Lung (tissue), 11 donors: ENCODE measurements at regions not wholly inside any gene's neighbourhood (a gene's known extent, or its start where the extent isn't known, plus 50 kb on each side); places are given as distances from the start of the nearest gene placed in this dataset.

ENCODE experiments used
- ATAC-seq: fragments of 200-7000 bp; cut with Tn5 transposase; one replicate; pipeline ENCODE4 v1.9.1; 2020; ENCODE audit warnings: moderate number of reproducible peaks; ENCODE audit not compliant: insufficient read depth, low FRiP score
- DNase-seq, 3 donors: peaks; one replicate each; pipeline ENCODE4 v3.0.0-alpha.2; 2013 to 2017
- H3K27ac ChIP-seq, 2 donors: one replicate each; pipeline ENCODE4 v1.5.1; 2013; ENCODE audit warnings: mild to moderate bottlenecking in 2 of 2, moderate library complexity in 2 of 2, control low read depth in 1 of 2, inconsistent platforms in 1 of 2, low read depth in 1 of 2, low read length in 1 of 2
- H3K27me3 ChIP-seq, 3 donors: one replicate each; pipeline ENCODE4 v1.5.1; 2013; ENCODE audit warnings: low read length in 2 of 3; ENCODE audit not compliant: control insufficient read depth in 3 of 3, insufficient read depth in 3 of 3
- H3K36me3 ChIP-seq, 4 donors: one replicate each; pipeline ENCODE4 v1.5.1; 2013; ENCODE audit warnings: low read length in 4 of 4, mild to moderate bottlenecking in 1 of 4, moderate library complexity in 1 of 4; ENCODE audit not compliant: control insufficient read depth in 4 of 4, insufficient read depth in 4 of 4
- H3K4me1 ChIP-seq, 5 donors: one replicate each; pipeline ENCODE4 v1.5.1; 2013; ENCODE audit warnings: low read length in 5 of 5, mild to moderate bottlenecking in 2 of 5, moderate library complexity in 1 of 5; ENCODE audit not compliant: control insufficient read depth in 5 of 5, insufficient read depth in 5 of 5
- H3K4me3 ChIP-seq: one replicate; pipeline ENCODE4 v1.5.1; 2013; ENCODE audit warnings: mild to moderate bottlenecking, control low read depth, moderate library complexity
- H3K9ac ChIP-seq, 2 donors: one replicate each; pipeline ENCODE4 v1.5.1; 2013; ENCODE audit warnings: low read length in 2 of 2, control low read depth in 1 of 2; ENCODE audit not compliant: insufficient read depth in 1 of 2
- H3K9me3 ChIP-seq, 4 donors: one replicate each; pipeline ENCODE4 v1.5.1; 2013; ENCODE audit warnings: low read length in 3 of 4, mild to moderate bottlenecking in 1 of 4, moderate library complexity in 1 of 4; ENCODE audit not compliant: control insufficient read depth in 4 of 4, insufficient read depth in 3 of 4
- WGBS, 2 donors: extraction: QIAGEN DNeasy Blood & Tissue Kit; methylation state at CpG; one replicate each; pipeline ENCODE4 v1.1.7; 2013; 5-methylcytosine and 5-hydroxymethylcytosine counted together
- TF ChIP-seq, protein P1 (sequence below): IDR thresholded peaks from 2 replicates; pipeline ENCODE4 v1.5.1; 2012; ENCODE audit warnings: mild to moderate bottlenecking; ENCODE audit errors: control extremely low read depth, extremely low read depth
- donor health status: control.
- donor health status: control.
- donor health status: Bipolar disorder and iron deficiency.
- donor health status: healthy.
- donor health status: DM: yes; HTN: yes; CAD: no.

DNA sequence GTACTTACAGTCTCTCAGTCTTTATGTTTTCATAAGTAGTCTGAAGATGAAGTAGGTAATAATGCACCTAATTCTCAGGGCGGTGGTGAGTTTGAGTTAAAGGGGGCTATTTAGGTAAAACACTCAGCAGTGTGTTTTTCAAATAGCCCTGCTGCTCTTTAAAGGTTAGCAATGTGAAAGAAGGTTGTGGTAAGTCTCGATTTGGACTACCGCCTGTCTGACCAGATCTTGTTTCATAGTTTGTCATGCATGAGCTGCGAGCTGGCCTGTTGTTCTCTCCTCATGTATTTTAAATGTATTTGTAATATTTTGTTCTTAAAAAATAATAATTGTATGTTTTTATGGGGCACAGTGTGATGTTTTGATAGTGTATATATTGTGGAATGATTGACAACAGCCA, 340.2 kb downstream of the DHX35 start:
- WGBS, 2 donors = 89% methylated on average over 4 of the region's 4 CpGs
- Histone ChIP-seq H3K9me3 (no peaks in the 10 kb centered on the region), H3K27me3 (peaks cover 0 to 6% (median 0%) of the 10 kb centered on the region in 3 donors), H3K36me3 (no peaks in the 10 kb centered on the region), H3K27ac (no peak overlapping the region), H3K4me1 (peaks cover 0 to 21% (median 3%) of the 10 kb centered on the region in 5 donors), H3K4me3 (no peak overlapping the region), H3K9ac (no peak overlapping the region)
- DNase-seq (no peak), ATAC-seq (no peak)
- TF ChIP-seq, protein P1, sequence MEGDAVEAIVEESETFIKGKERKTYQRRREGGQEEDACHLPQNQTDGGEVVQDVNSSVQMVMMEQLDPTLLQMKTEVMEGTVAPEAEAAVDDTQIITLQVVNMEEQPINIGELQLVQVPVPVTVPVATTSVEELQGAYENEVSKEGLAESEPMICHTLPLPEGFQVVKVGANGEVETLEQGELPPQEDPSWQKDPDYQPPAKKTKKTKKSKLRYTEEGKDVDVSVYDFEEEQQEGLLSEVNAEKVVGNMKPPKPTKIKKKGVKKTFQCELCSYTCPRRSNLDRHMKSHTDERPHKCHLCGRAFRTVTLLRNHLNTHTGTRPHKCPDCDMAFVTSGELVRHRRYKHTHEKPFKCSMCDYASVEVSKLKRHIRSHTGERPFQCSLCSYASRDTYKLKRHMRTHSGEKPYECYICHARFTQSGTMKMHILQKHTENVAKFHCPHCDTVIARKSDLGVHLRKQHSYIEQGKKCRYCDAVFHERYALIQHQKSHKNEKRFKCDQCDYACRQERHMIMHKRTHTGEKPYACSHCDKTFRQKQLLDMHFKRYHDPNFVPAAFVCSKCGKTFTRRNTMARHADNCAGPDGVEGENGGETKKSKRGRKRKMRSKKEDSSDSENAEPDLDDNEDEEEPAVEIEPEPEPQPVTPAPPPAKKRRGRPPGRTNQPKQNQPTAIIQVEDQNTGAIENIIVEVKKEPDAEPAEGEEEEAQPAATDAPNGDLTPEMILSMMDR = no peak

DNA sequence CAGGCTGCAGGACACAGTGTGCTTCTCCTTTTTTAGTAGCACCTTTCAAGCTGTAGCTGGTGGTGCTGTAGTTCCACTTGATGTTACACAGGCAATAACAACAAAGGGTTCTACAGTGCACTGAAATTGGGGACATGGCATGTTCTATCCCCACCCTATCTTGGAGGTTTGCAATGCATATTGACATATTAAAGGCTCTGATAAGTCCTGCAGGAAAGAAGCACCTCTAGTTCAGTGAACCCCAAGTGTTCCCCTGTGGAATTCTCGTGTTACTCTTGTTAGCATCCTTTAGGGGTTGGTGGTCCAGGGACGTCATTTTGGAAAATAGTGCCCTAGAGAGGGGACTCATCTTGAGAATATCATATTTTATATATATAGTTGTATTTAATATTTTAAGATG, 337.6 kb downstream of the DHX35 start:
- WGBS, 2 donors = 85 to 88% methylated on average over 2 of the region's 2 CpGs

DNA sequence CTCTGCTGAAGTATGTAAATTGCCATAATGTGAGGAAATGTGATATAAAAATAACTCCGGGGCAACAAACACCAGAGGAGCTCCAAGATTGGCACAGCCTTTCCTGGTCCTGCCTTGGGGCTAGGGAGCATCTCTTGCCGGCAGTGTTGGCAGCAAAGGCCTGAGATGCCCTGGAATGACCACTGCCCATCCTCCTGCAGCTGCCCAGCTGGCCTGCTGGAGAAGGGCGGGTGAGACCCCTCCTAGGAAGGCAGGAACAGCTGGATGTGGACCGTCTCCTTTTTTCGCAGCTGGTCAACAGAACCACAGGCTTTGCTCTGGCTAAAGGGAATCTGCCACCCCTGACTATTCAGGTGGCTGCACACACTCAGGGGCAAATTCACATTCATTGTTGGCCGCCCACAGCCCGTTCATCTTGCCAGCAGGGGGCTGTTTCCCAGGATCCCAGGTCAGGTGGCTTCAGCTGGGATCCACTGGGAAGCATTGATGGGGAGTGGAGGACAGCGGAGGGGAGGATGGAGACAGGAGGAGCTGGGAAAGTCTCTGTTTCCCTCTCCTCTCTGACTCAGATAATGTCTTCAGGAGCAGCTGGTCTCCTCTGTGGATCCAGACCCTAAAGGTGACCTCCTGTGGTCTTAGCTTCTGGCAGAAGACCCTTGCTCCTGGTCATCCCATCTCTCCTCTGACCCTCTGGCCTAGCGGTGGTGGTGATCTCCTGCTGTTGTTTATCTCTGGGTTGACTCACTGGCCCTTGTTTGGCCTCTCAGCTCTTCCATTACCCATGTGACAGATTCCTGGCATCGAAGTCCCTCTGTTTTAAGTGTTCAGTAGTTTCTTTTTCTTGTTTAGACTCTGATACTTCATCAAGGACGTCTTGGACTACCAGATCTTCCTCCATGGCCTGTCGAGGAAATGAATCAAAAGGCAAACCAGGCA, 336.7 kb downstream of the DHX35 start:
- Histone ChIP-seq H3K9me3 (no peaks in the 10 kb centered on the region), H3K27ac (no peak overlapping the region), H3K27me3 (peaks cover 0 to 6% (median 0%) of the 10 kb centered on the region in 3 donors), H3K9ac (no peak overlapping the region), H3K4me3 (no peak overlapping the region), H3K36me3 (no peaks in the 10 kb centered on the region), H3K4me1 (peaks cover 0 to 21% (median 3%) of the 10 kb centered on the region in 5 donors)
- DNase-seq (peak; percentile 80 to 95 (median 93)), ATAC-seq (peak; percentile 34)
- TF ChIP-seq, protein P1 = no peak
- 57 to 68% methylated on average over 12 of the region's 12 CpGs for WGBS, 2 donors

More for the DNA sequence above, 337.6 kb downstream of the DHX35 start:
- TF ChIP-seq, protein P1 = no peak
- DNase-seq (no peak), ATAC-seq (no peak)
- Histone ChIP-seq H3K9ac (no peak overlapping the region), H3K27me3 (peaks cover 0 to 6% (median 0%) of the 10 kb centered on the region in 3 donors), H3K4me1 (peaks cover 0 to 21% (median 3%) of the 10 kb centered on the region in 5 donors), H3K36me3 (no peaks in the 10 kb centered on the region), H3K27ac (no peak overlapping the region), H3K9me3 (no peaks in the 10 kb centered on the region), H3K4me3 (no peak overlapping the region)
